GM21723 (cell line): ENCODE measurements at regions not wholly inside any gene's neighbourhood (a gene's known extent, or its start where the extent isn't known, plus 50 kb on each side); places are given as distances from the start of the nearest gene placed in this dataset.
"Not testable (repeated sequence)": the region's sequence is repeated elsewhere in the genome, so short reads cannot be mapped to it uniquely, and the experiment has no call there.

ENCODE experiments used
- ATAC-seq: cut with Tn5 transposase; IDR thresholded peaks from one replicate; pipeline ENCODE4 v1.9.1; 2021; ENCODE audit warnings: mild to moderate bottlenecking, moderate library complexity; ENCODE audit not compliant: unreplicated experiment

- no peak for ATAC-seq
These were observed 165.4 kb upstream of the NR2F2 start for GRCh38 chr15:96165081-96165480.

GRCh38 chr15:96165775-96166174 is 164.7 kb upstream of the NR2F2 start:
- ATAC-seq = no peak

DNA sequence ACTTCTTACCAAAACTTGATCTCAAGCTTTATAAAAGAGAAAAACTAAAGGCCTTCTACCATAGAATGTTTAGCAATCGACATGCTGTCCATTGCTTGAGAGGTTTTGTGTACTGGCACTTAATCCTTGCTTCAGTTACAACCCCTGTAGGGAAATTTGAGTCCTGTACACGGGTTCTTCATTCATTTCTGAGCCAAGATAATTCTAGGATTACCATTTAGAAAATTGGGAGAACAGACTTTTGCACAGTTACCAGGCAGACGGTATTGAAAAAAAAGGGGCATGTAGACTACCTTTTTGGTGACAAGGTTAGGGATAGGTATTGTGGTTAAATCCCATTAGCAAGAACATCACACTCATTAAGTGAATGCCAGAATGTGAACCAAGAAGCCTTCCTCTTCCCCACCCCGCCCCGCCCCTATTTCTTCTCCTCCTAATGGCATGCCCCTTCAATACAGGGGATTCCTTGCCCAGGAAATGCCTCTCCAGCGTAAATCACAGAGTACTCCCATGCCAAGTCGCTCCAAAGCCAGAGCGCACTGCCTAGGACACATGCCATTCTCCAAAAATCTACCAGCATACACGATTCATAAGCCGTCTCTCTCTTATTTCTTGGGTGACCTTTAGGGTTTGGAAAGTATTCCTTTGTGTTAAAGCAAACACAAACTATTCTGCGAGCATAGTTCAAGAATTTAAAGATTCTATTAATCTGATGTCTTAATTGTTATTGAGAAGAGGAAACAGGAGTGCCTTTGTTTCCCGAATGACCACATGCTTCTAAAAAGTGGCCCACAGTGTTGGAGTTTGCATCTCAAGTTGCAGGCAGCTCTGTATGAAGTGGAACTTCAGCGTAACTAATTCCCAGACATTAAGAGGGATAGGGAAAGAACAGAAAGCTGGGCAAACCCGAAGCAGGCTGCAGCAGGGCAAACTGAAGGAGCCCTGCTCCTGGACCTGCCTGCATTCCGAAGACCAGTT is 164.0 kb upstream of the NR2F2 start:
- no peak for ATAC-seq

DNA sequence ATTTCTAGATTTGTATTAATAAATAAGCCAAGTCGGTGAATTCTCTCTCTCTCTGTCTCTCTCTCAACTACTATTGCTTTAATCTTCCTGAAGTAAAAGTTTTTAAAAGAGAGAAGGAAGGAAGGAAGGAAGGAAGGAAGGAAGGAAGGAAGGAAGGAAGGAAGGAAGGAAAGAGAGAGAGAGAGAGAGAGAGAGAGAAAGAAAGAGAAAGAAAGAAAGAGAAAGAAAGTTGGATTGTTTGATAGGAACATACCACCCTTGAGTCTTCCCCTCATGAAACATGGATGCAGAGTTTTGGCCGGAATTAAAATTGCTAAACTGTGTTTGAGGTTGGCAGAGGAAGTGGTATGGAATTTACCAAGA is 159.9 kb upstream of the NR2F2 start:
- not testable (repeated sequence) for ATAC-seq

GRCh38 chr15:96170979-96171739 is 159.3 kb upstream of the NR2F2 start:
- no peak for ATAC-seq

- ATAC-seq = no peak
These were observed 158.6 kb upstream of the NR2F2 start for GRCh38 chr15:96171853-96172296.

- no peak for ATAC-seq
These were observed 158.1 kb upstream of the NR2F2 start for GRCh38 chr15:96172417-96172816.

DNA sequence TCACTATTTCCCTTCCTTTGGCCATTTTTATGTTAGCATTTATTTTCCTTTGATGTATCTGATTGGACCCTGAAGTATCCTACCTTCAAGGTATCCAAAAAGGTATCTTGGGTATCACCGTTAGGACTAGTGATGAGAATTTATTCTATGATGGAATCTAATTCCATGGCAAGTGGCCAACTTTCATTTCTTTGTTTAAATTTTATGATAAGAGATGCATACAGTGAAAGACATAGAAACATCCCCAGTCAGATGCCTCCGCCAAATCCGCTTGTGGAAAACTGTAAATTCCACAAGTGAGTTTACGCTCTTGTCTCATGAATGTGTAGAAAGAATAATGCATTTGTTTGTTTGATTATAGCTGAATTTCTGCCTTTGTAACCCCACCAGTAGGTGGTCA is 153.7 kb upstream of the NR2F2 start:
- no peak for ATAC-seq

DNA sequence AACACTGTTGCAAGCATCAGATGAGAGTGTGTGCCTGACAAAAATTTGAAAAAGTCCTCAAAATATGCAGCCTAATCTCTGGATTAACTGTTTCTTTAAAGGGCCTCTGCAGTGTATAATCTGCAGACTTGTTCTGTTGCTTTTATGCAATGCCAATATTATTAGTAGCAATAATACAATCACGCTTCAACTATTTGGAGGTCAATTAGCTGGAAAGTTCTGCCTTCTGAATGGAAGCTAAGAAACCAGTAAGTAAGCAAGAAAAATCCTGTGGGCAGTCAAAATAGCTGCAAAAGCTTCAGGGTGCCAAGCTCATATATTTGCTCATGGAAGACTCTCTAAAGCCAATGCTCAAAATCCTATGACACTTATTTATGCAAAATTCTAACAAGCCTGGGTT is 153.2 kb upstream of the NR2F2 start:
- no peak for ATAC-seq

- no peak for ATAC-seq
These were observed 150.3 kb upstream of the NR2F2 start for GRCh38 chr15:96180087-96180748.

GRCh38 chr15:96181217-96181616 is 149.3 kb upstream of the NR2F2 start:
- ATAC-seq = no peak

GRCh38 chr15:96181873-96182301 is 148.6 kb upstream of the NR2F2 start:
- ATAC-seq = no peak

DNA sequence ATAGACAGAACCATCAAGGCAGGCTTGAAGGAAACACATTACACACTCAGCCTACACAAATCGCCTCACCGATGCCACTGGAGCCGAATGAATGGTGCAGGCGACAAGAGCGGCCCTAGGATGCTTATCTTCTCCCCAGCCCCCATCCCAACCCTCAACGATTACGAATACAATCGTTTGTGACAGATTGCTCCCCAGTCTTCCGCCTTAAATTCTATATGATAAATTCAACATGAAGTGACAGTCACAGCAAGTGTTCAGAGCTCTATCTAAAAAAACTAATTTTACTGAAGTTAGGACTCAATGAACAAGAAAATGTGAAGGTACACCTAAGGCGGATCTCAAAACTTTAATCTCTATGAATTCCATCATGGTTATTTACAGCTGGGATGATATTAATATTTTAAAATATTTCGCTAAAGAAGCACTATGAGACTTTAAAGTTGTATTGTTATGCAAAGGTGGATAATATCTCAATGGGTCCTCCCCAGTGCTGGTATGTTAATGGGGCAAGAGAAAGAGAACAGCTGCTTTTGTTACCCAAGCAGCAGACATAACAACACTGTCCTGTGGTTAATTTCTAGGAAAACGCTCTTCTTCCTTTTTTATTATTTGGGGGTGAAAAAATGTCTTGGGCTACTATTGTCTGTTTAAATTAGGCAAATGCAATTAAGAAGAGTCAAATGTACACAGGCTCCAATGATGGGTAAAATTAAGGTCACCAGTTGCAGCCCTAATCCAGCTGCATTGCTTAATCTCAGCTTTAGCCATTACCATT is 147.6 kb upstream of the NR2F2 start:
- no peak for ATAC-seq

- no peak for ATAC-seq
These were observed 147.0 kb upstream of the NR2F2 start for GRCh38 chr15:96183514-96183850.

DNA sequence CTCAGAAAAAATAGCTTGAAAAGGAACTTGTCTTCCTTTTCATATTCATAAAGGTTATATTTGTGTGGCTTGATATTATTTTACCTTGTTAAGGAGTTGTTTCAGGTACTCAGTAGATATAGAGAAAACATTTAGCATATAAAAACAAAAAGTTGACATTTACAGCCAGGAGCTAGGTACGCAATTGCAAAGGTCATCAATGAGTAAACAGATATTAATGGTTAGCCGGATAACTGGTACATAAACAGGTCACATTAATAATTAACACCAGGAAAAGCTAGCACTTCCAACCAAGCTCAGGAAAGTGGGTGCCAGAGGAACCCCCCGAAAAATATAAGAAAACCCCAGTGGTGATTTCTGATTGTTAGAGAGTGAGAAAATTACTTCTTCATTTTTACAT is 146.6 kb upstream of the NR2F2 start:
- no peak for ATAC-seq

DNA sequence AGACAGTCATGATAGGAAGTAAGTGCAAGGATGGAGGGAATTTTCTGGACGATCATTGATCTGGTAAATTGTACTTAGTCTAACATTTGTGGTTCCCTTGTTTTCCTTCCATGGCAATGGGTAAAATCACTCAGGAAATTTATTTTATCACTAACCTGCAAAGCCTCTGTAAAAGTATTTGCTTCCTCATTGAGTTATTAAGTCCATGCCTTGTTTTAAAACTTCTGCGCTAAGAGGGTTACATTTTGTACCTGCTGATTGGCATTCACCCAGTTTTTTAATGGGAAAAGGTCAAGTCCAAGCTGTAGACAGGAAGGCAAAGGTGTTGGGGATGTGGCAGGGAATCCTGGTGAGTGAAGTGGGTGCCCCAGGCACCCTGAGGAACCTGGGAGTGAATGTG is 146.2 kb upstream of the NR2F2 start:
- ATAC-seq = no peak

- ATAC-seq = no peak
These were observed 144.4 kb upstream of the NR2F2 start for GRCh38 chr15:96186105-96186504.

GRCh38 chr15:96187341-96188305 is 142.9 kb upstream of the NR2F2 start:
- ATAC-seq = no peak

DNA sequence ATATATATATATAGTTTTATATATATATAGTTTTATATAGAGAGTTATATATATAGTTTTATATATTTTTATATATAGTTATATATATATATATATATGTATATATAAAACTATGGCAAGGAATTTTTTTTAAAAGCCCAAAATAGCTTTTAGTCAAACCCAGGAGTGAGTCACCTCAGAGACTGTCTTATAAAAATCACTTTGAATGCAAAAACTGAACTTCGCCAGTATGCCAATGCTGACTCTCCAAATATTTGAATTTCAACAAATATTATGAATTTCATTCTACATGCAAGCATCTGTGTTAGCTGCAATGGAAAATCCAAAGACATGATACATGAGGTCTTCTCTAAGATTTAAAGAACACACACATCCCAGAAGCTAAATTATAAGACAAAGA is 132.8 kb upstream of the NR2F2 start:
- no peak for ATAC-seq

GRCh38 chr15:96199111-96199510 is 131.4 kb upstream of the NR2F2 start:
- no peak for ATAC-seq
